A549 (cell line): ENCODE measurements at regions not wholly inside any gene's neighbourhood (a gene's known extent, or its start where the extent isn't known, plus 50 kb on each side); places are given as distances from the start of the nearest gene placed in this dataset.

Experiments
- CEBPB ChIP-seq, 2 experiments: fragments of >200 bp in 1 of 2; sonication (Bioruptor Twin) in 1 of 2; formaldehyde crosslinking in 1 of 2; IDR thresholded peaks; 2 replicates each; pipeline ENCODE4 v1.6.1; 2012 to 2016
- CTCF ChIP-seq: fragments of >200 bp; sonication (Bioruptor Twin); formaldehyde crosslinking; IDR thresholded peaks from 3 replicates; pipeline ENCODE4 v1.5.1; 2016
- EP300 ChIP-seq, 2 experiments: fragments of >200 bp; sonication (Bioruptor Twin); formaldehyde crosslinking; IDR thresholded peaks; 2 replicates in 1 of 2; 3 replicates in 1 of 2; pipeline ENCODE4 v1.6.1; 2016 to 2017
- POLR2A ChIP-seq: IDR thresholded peaks from 2 replicates; pipeline ENCODE4 v1.6.1; 2012; ENCODE audit warnings: mild to moderate bottlenecking, low read length
- POLR2AphosphoS2 ChIP-seq: conservative IDR thresholded peaks from 2 replicates; pipeline ENCODE4 v1.6.1; 2012; ENCODE audit warnings: low read length, improper control_type of control experiment, inconsistent platforms
- RFX5 ChIP-seq: fragments of 450-650 bp; IDR thresholded peaks from 2 replicates; pipeline ENCODE4 v1.7.1; 2014; ENCODE audit warnings: antibody characterized with exemption, mild to moderate bottlenecking, moderate library complexity
- RNF2 ChIP-seq: fragments of 200-600 bp; sonication (generic); IDR thresholded peaks from 2 replicates; pipeline ENCODE4 v1.6.1; 2016; ENCODE audit warnings: low read depth, mild to moderate bottlenecking, antibody characterized with exemption, moderate library complexity, borderline replicate concordance
- TF ChIP-seq, protein P1 (sequence below): IDR thresholded peaks from 2 replicates; pipeline ENCODE4 v1.6.1; 2012

DNA sequence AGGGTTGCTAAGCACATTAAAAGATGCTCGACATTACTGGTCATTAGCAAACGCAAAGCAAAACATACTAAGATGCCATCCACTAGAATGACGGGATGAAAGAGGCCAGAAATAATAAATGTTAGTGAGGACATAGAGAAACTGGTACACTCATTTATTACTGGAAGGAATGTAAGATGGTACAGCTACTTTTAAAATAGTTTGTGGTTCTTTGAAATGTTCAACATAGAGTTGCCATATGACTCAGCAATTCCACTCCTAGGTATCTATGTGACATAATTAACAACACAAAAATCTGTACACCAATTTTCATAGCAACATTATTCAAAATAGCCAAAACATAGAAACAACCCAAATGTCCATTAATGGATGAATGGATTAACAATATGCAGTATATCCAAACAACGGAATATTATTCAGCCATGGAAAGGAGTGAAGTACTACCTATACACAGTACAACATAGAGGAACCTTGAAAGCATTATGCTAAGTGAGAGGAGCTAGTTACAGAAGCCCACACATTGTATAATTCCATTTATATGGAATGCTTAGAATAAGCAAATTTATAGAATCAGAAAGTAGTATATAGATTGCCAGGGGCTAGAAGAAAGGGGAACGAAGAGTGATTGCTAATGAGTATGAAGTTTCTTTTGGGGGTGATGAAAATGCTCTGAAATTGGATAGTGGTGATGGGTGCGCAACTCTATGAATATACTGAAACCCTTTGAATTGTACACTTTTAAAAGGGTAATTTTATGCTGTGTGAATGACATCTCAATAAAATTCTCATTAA is 61.9 kb upstream of the IL1R1 start:
- TF ChIP-seq CTCF (no peak), EP300 (IDR thresholded peaks at IDR 0.05) (no peak), CEBPB (IDR thresholded peaks at IDR 0.05) (no peak), RFX5 (no peak), POLR2AphosphoS2 (no peak), RNF2 (no peak), POLR2A (no peak)
- TF ChIP-seq, protein P1, sequence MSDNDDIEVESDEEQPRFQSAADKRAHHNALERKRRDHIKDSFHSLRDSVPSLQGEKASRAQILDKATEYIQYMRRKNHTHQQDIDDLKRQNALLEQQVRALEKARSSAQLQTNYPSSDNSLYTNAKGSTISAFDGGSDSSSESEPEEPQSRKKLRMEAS: no peak
